Panc1 (cell line): ENCODE measurements at regions not wholly inside any gene's neighbourhood (a gene's known extent, or its start where the extent isn't known, plus 50 kb on each side); places are given as distances from the start of the nearest gene placed in this dataset.

Experiments
- ATAC-seq: fragments of 200-7000 bp; cut with Tn5 transposase; 2 replicates; pipeline ENCODE4 v1.9.1; 2020; ENCODE audit warnings: mild to moderate bottlenecking, moderate library complexity
- BruUV-seq: library from RNA; stranded (reverse); fragments of 400-500 nt; replicated peaks from 2 replicates; lab custom pipeline; 2021; lab: Mats Ljungman, UMichigan
- CTCF ChIA-PET: fragments of 300-600 bp; sonication (Branson Sonifier 250); formaldehyde crosslinking; loops from one replicate; lab custom pipeline; 2022; ENCODE audit warnings: antibody characterized with exemption; lab: Charles Lee
- POLR2A ChIA-PET: fragments of 300-600 bp; sonication (Branson Sonifier 250); formaldehyde crosslinking; loops from one replicate; lab custom pipeline; 2022; ENCODE audit warnings: antibody characterized with exemption; lab: Charles Lee
- DNase-seq: peaks from one replicate; pipeline ENCODE4 v3.0.0-alpha.2; 2010; ENCODE audit warnings: low read depth, low spot score
- H3K27ac ChIP-seq: 2 replicates; pipeline ENCODE4 v1.5.1; 2011; ENCODE audit warnings: mild to moderate bottlenecking, low read length, inconsistent platforms
- H3K27me3 ChIP-seq: fragments of 200-500 bp; sonication (Bioruptor generic); 2 replicates; pipeline ENCODE4 v1.6.0; 2014; ENCODE audit warnings: low read length, inconsistent platforms; ENCODE audit not compliant: control insufficient read depth, insufficient read depth
- H3K36me3 ChIP-seq: fragments of 200-500 bp; sonication (Bioruptor generic); 2 replicates; pipeline ENCODE4 v1.5.1; 2014; ENCODE audit warnings: inconsistent platforms, mild to moderate bottlenecking, low read length, moderate library complexity; ENCODE audit not compliant: control insufficient read depth, insufficient read depth
- H3K4me1 ChIP-seq: 2 replicates; pipeline ENCODE4 v1.5.1; 2011; ENCODE audit warnings: inconsistent platforms, mild to moderate bottlenecking, low read length, moderate library complexity; ENCODE audit not compliant: control insufficient read depth, insufficient read depth
- H3K4me3 ChIP-seq, 2 experiments: 2 replicates each; pipeline ENCODE4 v1.5.1; 2011 to 2012; ENCODE audit warnings: low read depth in 2 of 2, low read length in 2 of 2, mild to moderate bottlenecking in 2 of 2, inconsistent platforms in 1 of 2, moderate library complexity in 1 of 2
- H3K9me3 ChIP-seq: fragments of 200-500 bp; sonication (Bioruptor generic); 2 replicates; pipeline ENCODE4 v1.5.1; 2014; ENCODE audit warnings: low read depth, mild to moderate bottlenecking, inconsistent platforms, low read length, moderate library complexity; ENCODE audit not compliant: control insufficient read depth, insufficient read depth
- POLR2AphosphoS5 ChIP-seq: IDR thresholded peaks from 2 replicates; pipeline ENCODE4 v1.6.1; 2012; ENCODE audit warnings: mild to moderate bottlenecking, low read depth, low read length, moderate library complexity
- SIN3A ChIP-seq: IDR thresholded peaks from 2 replicates; pipeline ENCODE4 v1.6.1; 2012; ENCODE audit warnings: low read depth, mild to moderate bottlenecking, low read length, moderate library complexity, borderline replicate concordance; ENCODE audit not compliant: insufficient read depth
- TCF7L2 ChIP-seq: IDR thresholded peaks from 2 replicates; pipeline ENCODE4 v1.6.1; 2011; ENCODE audit warnings: mild to moderate bottlenecking, low read depth, low read length, inconsistent platforms
- in situ Hi-C: cut with HindIII; loops from 2 replicates; pipeline ENCODE4 v1.10.0; 2016; ENCODE audit warnings: low sequenced_read_pairs, low pct_unique_long_range_greater_than_20kb
- intact Hi-C: fragments of 100-400 bp; cut with micrococcal nuclease; formaldehyde crosslinking; loops from one replicate; pipeline ENCODE4 v1.10.0; 2022; ENCODE audit not compliant: unreplicated experiment
- TF ChIP-seq, protein P1 (sequence below), 2 experiments: IDR thresholded peaks; 2 replicates each; pipeline ENCODE4 v1.6.1; 2011 to 2012; ENCODE audit warnings: low read depth in 2 of 2, control low read depth in 1 of 2, low read length in 1 of 2, mild to moderate bottlenecking in 1 of 2, moderate library complexity in 1 of 2; ENCODE audit not compliant: insufficient read depth in 1 of 2
- TF ChIP-seq, protein P2 (sequence below): fragments of 450-650 bp; IDR thresholded peaks from 2 replicates; pipeline ENCODE4 v1.5.1; 2017; ENCODE audit warnings: mild to moderate bottlenecking

DNA sequence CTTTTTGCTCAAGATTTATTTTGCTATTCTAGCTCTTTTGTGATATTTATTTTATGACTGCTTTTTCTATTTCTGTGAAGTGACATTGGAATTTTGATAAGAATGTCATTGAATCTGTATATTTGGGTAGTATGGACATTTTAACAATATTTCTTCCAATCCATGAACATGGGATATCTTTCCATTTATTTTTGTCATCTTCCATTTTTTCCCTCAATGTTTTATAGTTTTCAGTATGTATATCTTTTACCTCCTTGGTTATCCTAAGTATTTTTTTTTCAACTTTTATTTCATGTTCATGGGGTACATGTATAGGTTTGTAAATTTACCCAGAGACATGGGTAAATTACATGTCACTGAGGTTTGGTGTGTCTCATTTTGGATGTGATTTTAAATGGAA, 74.1 kb upstream of the PREP start:
- no peak overlapping the region for H3K27ac ChIP-seq
- no peaks in the 10 kb centered on the region for H3K36me3 ChIP-seq
- CTCF ChIA-PET = no interaction called here
- H3K4me1 ChIP-seq = no peaks in the 10 kb centered on the region
- H3K4me3 ChIP-seq = no peak overlapping the region
- TF ChIP-seq TCF7L2 = no peak
- TF ChIP-seq POLR2AphosphoS5 = no peak
- TF ChIP-seq, protein P1, sequence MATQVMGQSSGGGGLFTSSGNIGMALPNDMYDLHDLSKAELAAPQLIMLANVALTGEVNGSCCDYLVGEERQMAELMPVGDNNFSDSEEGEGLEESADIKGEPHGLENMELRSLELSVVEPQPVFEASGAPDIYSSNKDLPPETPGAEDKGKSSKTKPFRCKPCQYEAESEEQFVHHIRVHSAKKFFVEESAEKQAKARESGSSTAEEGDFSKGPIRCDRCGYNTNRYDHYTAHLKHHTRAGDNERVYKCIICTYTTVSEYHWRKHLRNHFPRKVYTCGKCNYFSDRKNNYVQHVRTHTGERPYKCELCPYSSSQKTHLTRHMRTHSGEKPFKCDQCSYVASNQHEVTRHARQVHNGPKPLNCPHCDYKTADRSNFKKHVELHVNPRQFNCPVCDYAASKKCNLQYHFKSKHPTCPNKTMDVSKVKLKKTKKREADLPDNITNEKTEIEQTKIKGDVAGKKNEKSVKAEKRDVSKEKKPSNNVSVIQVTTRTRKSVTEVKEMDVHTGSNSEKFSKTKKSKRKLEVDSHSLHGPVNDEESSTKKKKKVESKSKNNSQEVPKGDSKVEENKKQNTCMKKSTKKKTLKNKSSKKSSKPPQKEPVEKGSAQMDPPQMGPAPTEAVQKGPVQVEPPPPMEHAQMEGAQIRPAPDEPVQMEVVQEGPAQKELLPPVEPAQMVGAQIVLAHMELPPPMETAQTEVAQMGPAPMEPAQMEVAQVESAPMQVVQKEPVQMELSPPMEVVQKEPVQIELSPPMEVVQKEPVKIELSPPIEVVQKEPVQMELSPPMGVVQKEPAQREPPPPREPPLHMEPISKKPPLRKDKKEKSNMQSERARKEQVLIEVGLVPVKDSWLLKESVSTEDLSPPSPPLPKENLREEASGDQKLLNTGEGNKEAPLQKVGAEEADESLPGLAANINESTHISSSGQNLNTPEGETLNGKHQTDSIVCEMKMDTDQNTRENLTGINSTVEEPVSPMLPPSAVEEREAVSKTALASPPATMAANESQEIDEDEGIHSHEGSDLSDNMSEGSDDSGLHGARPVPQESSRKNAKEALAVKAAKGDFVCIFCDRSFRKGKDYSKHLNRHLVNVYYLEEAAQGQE (IDR thresholded peaks at IDR 0.05; ENCODE audit: insufficient read depth in 1 of 2, low read depth in 2 of 2, low read length in 1 of 2) = no peak
- no peak for TF ChIP-seq SIN3A
- TF ChIP-seq, protein P2, sequence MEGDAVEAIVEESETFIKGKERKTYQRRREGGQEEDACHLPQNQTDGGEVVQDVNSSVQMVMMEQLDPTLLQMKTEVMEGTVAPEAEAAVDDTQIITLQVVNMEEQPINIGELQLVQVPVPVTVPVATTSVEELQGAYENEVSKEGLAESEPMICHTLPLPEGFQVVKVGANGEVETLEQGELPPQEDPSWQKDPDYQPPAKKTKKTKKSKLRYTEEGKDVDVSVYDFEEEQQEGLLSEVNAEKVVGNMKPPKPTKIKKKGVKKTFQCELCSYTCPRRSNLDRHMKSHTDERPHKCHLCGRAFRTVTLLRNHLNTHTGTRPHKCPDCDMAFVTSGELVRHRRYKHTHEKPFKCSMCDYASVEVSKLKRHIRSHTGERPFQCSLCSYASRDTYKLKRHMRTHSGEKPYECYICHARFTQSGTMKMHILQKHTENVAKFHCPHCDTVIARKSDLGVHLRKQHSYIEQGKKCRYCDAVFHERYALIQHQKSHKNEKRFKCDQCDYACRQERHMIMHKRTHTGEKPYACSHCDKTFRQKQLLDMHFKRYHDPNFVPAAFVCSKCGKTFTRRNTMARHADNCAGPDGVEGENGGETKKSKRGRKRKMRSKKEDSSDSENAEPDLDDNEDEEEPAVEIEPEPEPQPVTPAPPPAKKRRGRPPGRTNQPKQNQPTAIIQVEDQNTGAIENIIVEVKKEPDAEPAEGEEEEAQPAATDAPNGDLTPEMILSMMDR = no peak
- in situ Hi-C loops (no loop called here), intact Hi-C loops (no loop called here)
- peaks cover 5% of the 10 kb centered on the region; the same call in 1 of the 2 replicates for H3K9me3 ChIP-seq
- DNase-seq = no peak
- POLR2A ChIA-PET = no interaction called here
- H3K27me3 ChIP-seq = no peaks in the 10 kb centered on the region
- ATAC-seq = no peak
- no TSS peak for BruUV-seq

DNA sequence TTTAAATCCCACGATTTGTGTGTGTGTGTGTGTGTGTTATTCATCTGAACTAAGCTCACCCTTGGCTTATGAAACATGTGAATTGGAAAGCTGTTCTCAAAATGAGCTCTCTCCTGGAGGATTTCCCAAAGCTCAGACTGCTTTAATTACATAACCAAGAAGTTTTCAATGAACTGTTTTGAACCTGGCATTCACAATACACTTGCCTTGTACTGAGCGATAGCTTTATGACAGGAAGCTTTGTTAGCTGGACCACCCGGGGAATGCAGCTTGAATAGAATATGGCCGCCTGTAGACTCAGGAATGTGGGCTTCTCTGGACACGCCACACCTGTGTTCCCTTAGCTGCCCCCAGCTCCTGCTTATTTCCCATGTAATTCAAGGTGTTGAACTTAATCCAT, 71.4 kb upstream of the PREP start:
- BruUV-seq = no TSS peak
- no peak overlapping the region for H3K4me3 ChIP-seq
- POLR2A ChIA-PET = no interaction called here
- H3K9me3 ChIP-seq = peaks cover 5% of the 10 kb centered on the region; the same call in 1 of the 2 replicates
- in situ Hi-C loops (no loop called here), intact Hi-C loops (no loop called here)
- H3K27ac ChIP-seq = no peak overlapping the region; the same call in 1 of the 2 replicates
- DNase-seq = no peak
- CTCF ChIA-PET = no interaction called here
- TF ChIP-seq, protein P2 = no peak
- no peak for TF ChIP-seq POLR2AphosphoS5
- TF ChIP-seq, protein P1 (IDR thresholded peaks at IDR 0.05; ENCODE audit: insufficient read depth in 1 of 2, low read depth in 2 of 2, low read length in 1 of 2) = no peak
- no peak for TF ChIP-seq TCF7L2
- no peak for TF ChIP-seq SIN3A
- no peaks in the 10 kb centered on the region for H3K36me3 ChIP-seq
- no peaks in the 10 kb centered on the region for H3K4me1 ChIP-seq
- no peaks in the 10 kb centered on the region for H3K27me3 ChIP-seq
- no peak for ATAC-seq
